Mesenchymal stem cell (in vitro differentiated cells and primary cell): ENCODE measurements at regions not wholly inside any gene's neighbourhood (a gene's known extent, or its start where the extent isn't known, plus 50 kb on each side); places are given as distances from the start of the nearest gene placed in this dataset.

Source experiments
- DNase-seq: peaks from one replicate; pipeline ENCODE4 v3.0.0-alpha.2; 2013
- H2AFZ ChIP-seq: one replicate; pipeline ENCODE4 v1.6.1; 2013; ENCODE audit warnings: low read depth, mild to moderate bottlenecking, control low read depth, inconsistent platforms, low read length, moderate library complexity
- H2AK5ac ChIP-seq: 2 replicates; pipeline ENCODE4 v1.6.1; 2013; ENCODE audit warnings: low read length, moderate library complexity, mild to moderate bottlenecking, inconsistent platforms; ENCODE audit not compliant: severe bottlenecking
- H2BK120ac ChIP-seq: one replicate; pipeline ENCODE4 v1.6.1; 2013; ENCODE audit warnings: low read depth, mild to moderate bottlenecking, inconsistent platforms, low read length, moderate library complexity
- H2BK12ac ChIP-seq, 2 experiments: one replicate each; pipeline ENCODE4 v1.6.1; 2013; ENCODE audit warnings: inconsistent platforms in 2 of 2, low read length in 2 of 2, mild to moderate bottlenecking in 2 of 2, moderate library complexity in 2 of 2, control low read depth in 1 of 2
- H2BK15ac ChIP-seq: one replicate; pipeline ENCODE4 v1.6.1; 2013; ENCODE audit warnings: mild to moderate bottlenecking, low read depth, inconsistent platforms; ENCODE audit not compliant: poor library complexity, severe bottlenecking
- H2BK5ac ChIP-seq: 2 replicates; pipeline ENCODE4 v1.6.1; 2013; ENCODE audit warnings: low read depth, mild to moderate bottlenecking, low read length, control low read depth, inconsistent platforms; ENCODE audit not compliant: poor library complexity, severe bottlenecking
- H3K14ac ChIP-seq, 2 experiments: one replicate each; pipeline ENCODE4 v1.6.1; 2013; ENCODE audit warnings: inconsistent platforms in 2 of 2, low read length in 2 of 2, control low read depth in 1 of 2, mild to moderate bottlenecking in 1 of 2, moderate library complexity in 1 of 2
- H3K18ac ChIP-seq, 2 experiments: one replicate each; pipeline ENCODE4 v1.6.1; 2013; ENCODE audit warnings: inconsistent platforms in 2 of 2, low read length in 2 of 2, control low read depth in 1 of 2, low read depth in 1 of 2, mild to moderate bottlenecking in 1 of 2
- H3K23ac ChIP-seq, 2 experiments: one replicate each; pipeline ENCODE4 v1.6.1; 2013; ENCODE audit warnings: inconsistent platforms in 2 of 2, low read length in 2 of 2, mild to moderate bottlenecking in 2 of 2, moderate library complexity in 2 of 2, control low read depth in 1 of 2
- H3K27ac ChIP-seq: 2 replicates; pipeline ENCODE4 v1.5.1; 2013; ENCODE audit warnings: mild to moderate bottlenecking, moderate library complexity, low read length, control low read depth, inconsistent platforms; ENCODE audit not compliant: poor library complexity, severe bottlenecking
- H3K27me3 ChIP-seq, 2 experiments: 2 replicates each; pipeline versions ENCODE4 v1.6.1 to v1.7.0; 2013; ENCODE audit warnings: low read length in 2 of 2, mild to moderate bottlenecking in 2 of 2, moderate library complexity in 2 of 2, control low read depth in 1 of 2, inconsistent platforms in 1 of 2; ENCODE audit not compliant: control insufficient read depth in 1 of 2, insufficient read depth in 1 of 2
- H3K36me3 ChIP-seq, 2 experiments: 2 replicates each; pipeline versions ENCODE4 v1.6.1 to v1.7.0; 2013; ENCODE audit warnings: low read length in 2 of 2, control low read depth in 1 of 2, inconsistent platforms in 1 of 2, low read depth in 1 of 2, mild to moderate bottlenecking in 1 of 2; ENCODE audit not compliant: insufficient read depth in 2 of 2, control insufficient read depth in 1 of 2
- H3K4ac ChIP-seq, 2 experiments: one replicate each; pipeline ENCODE4 v1.6.1; 2013; ENCODE audit warnings: inconsistent platforms in 2 of 2, low read length in 2 of 2, mild to moderate bottlenecking in 2 of 2, moderate library complexity in 2 of 2, control low read depth in 1 of 2, low read depth in 1 of 2
- H3K4me1 ChIP-seq: 2 replicates; pipeline ENCODE4 v1.6.1; 2013; ENCODE audit warnings: low read depth, low read length, control low read depth; ENCODE audit not compliant: control insufficient read depth, insufficient read depth
- H3K4me2 ChIP-seq: 2 replicates; pipeline ENCODE4 v1.6.1; 2013; ENCODE audit warnings: low read length, mild to moderate bottlenecking, inconsistent platforms; ENCODE audit not compliant: poor library complexity, severe bottlenecking
- H3K4me3 ChIP-seq, 2 experiments: 2 replicates each; pipeline versions ENCODE4 v1.5.1 to v1.7.0; 2013; ENCODE audit warnings: low read length in 2 of 2, mild to moderate bottlenecking in 2 of 2, control low read depth in 1 of 2, low read depth in 1 of 2; ENCODE audit not compliant: insufficient read depth in 1 of 2
- H3K79me1 ChIP-seq: replicated peaks from 2 replicates; pipeline ENCODE4 v1.6.1; 2013; ENCODE audit warnings: mild to moderate bottlenecking, control low read depth, low read length, inconsistent platforms; ENCODE audit not compliant: poor library complexity, severe bottlenecking
- H3K9ac ChIP-seq: 2 replicates; pipeline ENCODE4 v1.7.0; 2013; ENCODE audit warnings: mild to moderate bottlenecking, low read length, moderate library complexity
- H3K9me3 ChIP-seq: 2 replicates; pipeline ENCODE4 v1.7.0; 2013; ENCODE audit warnings: mild to moderate bottlenecking, low read length; ENCODE audit not compliant: control insufficient read depth
- H4K8ac ChIP-seq: one replicate; pipeline ENCODE4 v1.6.1; 2013; ENCODE audit warnings: inconsistent platforms, mild to moderate bottlenecking, low read length, moderate library complexity
- H4K91ac ChIP-seq: one replicate; pipeline ENCODE4 v1.6.1; 2013; ENCODE audit warnings: mild to moderate bottlenecking, low read length, inconsistent platforms
- WGBS: methylation state at CpG from one replicate; pipeline ENCODE4 v1.1.7; 2013; ENCODE audit warnings: mixed read lengths; 5-methylcytosine and 5-hydroxymethylcytosine counted together

DNA sequence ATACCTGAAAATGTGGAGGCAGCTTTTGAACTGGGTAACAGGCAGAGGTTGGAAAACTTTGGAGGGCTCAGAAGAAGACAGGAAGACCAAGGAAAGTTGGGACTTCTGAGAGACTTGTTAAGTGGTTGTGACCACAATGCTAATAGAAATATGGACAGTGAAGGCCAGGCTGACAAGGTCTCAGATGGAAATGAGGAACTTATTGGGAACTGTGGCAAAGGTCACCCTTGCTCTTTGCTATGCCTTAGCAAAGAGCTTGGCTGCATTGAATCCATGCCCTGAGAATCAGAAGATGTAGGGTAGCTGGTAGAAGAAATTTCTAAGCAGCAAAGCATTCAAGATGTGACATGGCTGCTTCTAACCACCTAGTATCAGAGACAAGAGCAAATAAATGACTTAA lies 244.4 kb upstream of the ADRA1B start:
- no peak overlapping the region for H2BK120ac ChIP-seq
- no peak overlapping the region for H2BK12ac ChIP-seq
- H3K36me3 ChIP-seq = no peaks in the 10 kb centered on the region
- H3K18ac ChIP-seq = no peak overlapping the region
- H3K27me3 ChIP-seq = peaks cover 0 to 14% of the 10 kb centered on the region in 2 experiments
- no peak overlapping the region for H3K23ac ChIP-seq
- no peak overlapping the region for H4K8ac ChIP-seq
- H2BK5ac ChIP-seq = no peak overlapping the region
- H3K14ac ChIP-seq = no peak overlapping the region
- peaks cover 2% of the 10 kb centered on the region for H3K4me1 ChIP-seq
- no peak overlapping the region for H2AFZ ChIP-seq
- no peak for DNase-seq
- no peak overlapping the region for H3K4me3 ChIP-seq
- no peak overlapping the region for H2AK5ac ChIP-seq
- no peak overlapping the region for H3K4ac ChIP-seq
- H4K91ac ChIP-seq = no peak overlapping the region
- no peak overlapping the region for H2BK15ac ChIP-seq
- H3K27ac ChIP-seq = no peak overlapping the region
- no peaks in the 10 kb centered on the region for H3K79me1 ChIP-seq
- H3K4me2 ChIP-seq = no peak overlapping the region
- H3K9ac ChIP-seq = no peak overlapping the region
- no peaks in the 10 kb centered on the region for H3K9me3 ChIP-seq

GRCh38 chr5:159673538-159673937 lies 242.7 kb upstream of the ADRA1B start:
- no peak overlapping the region for H3K23ac ChIP-seq
- no peak overlapping the region for H2BK120ac ChIP-seq
- no peak overlapping the region for H3K14ac ChIP-seq
- no peaks in the 10 kb centered on the region for H3K36me3 ChIP-seq
- no peaks in the 10 kb centered on the region for H3K4me1 ChIP-seq
- peaks cover 0 to 14% of the 10 kb centered on the region in 2 experiments for H3K27me3 ChIP-seq
- H3K79me1 ChIP-seq = no peaks in the 10 kb centered on the region
- no peak overlapping the region for H4K8ac ChIP-seq
- H2AFZ ChIP-seq = no peak overlapping the region
- no peak overlapping the region for H4K91ac ChIP-seq
- H3K4me3 ChIP-seq = no peak overlapping the region
- no peak overlapping the region for H3K9ac ChIP-seq
- no peak overlapping the region for H3K4me2 ChIP-seq
- H3K27ac ChIP-seq = no peak overlapping the region
- no peaks in the 10 kb centered on the region for H3K9me3 ChIP-seq
- no peak overlapping the region for H3K18ac ChIP-seq
- H2BK12ac ChIP-seq = no peak overlapping the region
- no peak for DNase-seq
- no CpG with 5 or more reads among the region's 2 CpGs for WGBS
- no peak overlapping the region for H2BK5ac ChIP-seq
- H3K4ac ChIP-seq = no peak overlapping the region
- no peak overlapping the region for H2BK15ac ChIP-seq
- H2AK5ac ChIP-seq = no peak overlapping the region

DNA sequence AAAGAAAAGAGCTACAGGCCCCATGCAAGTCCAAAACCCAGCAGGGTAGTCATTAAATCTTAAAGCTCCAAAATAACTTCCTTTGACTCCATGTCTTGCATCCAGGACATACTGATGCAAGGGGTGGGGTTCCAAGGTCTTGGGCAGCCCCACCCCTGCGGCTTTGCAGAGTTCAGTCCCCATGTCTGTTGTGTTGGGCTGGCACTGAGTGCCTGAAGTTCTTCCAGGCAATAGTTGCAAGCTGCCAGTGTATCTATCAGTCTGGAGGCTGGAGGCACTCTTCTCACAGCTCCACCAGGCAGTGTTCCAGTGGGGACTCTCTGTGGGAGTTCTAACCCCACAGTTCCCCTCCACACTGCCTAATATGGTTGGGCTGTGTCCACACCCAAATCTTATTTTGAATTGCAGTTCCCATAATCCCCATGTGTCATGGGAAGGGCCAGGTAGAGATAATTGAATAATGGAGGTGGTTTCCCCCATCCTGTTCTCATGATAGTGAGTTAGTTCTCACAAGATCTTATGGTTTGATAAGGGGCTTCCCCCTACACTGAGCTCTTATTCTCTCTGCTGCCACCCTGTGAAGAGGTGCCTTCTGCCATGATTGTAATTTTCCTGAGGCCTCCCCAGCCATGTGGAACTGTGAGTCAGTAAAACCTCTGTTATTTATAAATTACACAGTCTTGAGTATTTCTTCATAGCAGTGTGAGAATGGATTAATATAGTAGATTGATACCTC lies 237.5 kb upstream of the ADRA1B start:
- Histone ChIP-seq H3K4me2 (no peak overlapping the region), H3K79me1 (no peaks in the 10 kb centered on the region), H4K8ac (no peak overlapping the region), H2AK5ac (no peak overlapping the region), H2BK12ac (no peak overlapping the region), H3K27ac (no peak overlapping the region), H3K27me3 (peaks cover 0 to 5% of the 10 kb centered on the region in 2 experiments), H3K23ac (no peak overlapping the region), H2BK5ac (no peak overlapping the region), H3K18ac (no peak overlapping the region), H3K4ac (no peak overlapping the region), H3K4me1 (no peaks in the 10 kb centered on the region), H2AFZ (no peak overlapping the region), H3K36me3 (no peaks in the 10 kb centered on the region), H4K91ac (no peak overlapping the region), H3K9ac (no peak overlapping the region), H2BK15ac (no peak overlapping the region), H3K4me3 (no peak overlapping the region), H3K14ac (no peak overlapping the region), H3K9me3 (peaks cover 15% of the 10 kb centered on the region), H2BK120ac (no peak overlapping the region)
- no peak for DNase-seq
- 39% methylated on average over 1 of the region's 1 CpG for WGBS

GRCh38 chr5:159680095-159680494 lies 236.2 kb upstream of the ADRA1B start:
- H3K4ac ChIP-seq = no peak overlapping the region
- H3K79me1 ChIP-seq = no peaks in the 10 kb centered on the region
- H2AFZ ChIP-seq = no peak overlapping the region
- 87% methylated on average over 3 of the region's 3 CpGs for WGBS
- no peak overlapping the region for H2BK15ac ChIP-seq
- H3K27ac ChIP-seq = no peak overlapping the region
- H3K23ac ChIP-seq = no peak overlapping the region
- no peak overlapping the region for H3K4me3 ChIP-seq
- no peak overlapping the region for H2BK5ac ChIP-seq
- no peak overlapping the region for H3K9ac ChIP-seq
- peaks cover 15% of the 10 kb centered on the region for H3K9me3 ChIP-seq
- H3K36me3 ChIP-seq = no peaks in the 10 kb centered on the region
- H3K4me1 ChIP-seq = no peaks in the 10 kb centered on the region
- no peak overlapping the region for H3K14ac ChIP-seq
- H3K18ac ChIP-seq = no peak overlapping the region
- no peak for DNase-seq
- H4K91ac ChIP-seq = no peak overlapping the region
- H2AK5ac ChIP-seq = no peak overlapping the region
- H2BK12ac ChIP-seq = no peak overlapping the region
- no peak overlapping the region for H3K4me2 ChIP-seq
- no peak overlapping the region for H4K8ac ChIP-seq
- no peak overlapping the region for H2BK120ac ChIP-seq
- H3K27me3 ChIP-seq = no peaks in the 10 kb centered on the region
